ENCODE measurements at regions not wholly inside any gene's neighbourhood (a gene's known extent, or its start where the extent isn't known, plus 50 kb on each side); places are given as distances from the start of the nearest gene placed in this dataset.

DNA sequence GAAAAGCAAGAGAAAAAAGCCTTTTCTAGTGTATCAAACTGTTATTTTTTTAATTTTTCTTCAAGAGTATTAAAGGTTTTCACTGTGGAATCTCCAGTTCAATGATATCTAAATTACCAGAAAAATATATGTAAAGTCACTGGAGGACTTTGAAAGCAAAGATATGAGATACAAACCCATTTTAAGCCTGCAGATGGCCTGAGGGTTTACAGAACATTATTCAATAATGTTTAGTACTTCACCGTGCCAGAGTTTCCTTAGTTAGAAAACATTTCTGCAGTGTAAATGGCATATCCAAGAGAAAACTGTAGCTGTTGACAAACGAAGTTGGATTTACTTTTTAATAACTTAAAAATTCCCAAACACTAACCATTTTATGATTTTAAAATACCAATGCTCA lies 529.4 kb upstream of the AGTR1 start:
- TF ChIP-seq CTCF (IDR thresholded peaks at IDR 0.05; ENCODE audit: insufficient read depth, low read length): no peak
- TF ChIP-seq POLR2AphosphoS5 (IDR thresholded peaks at IDR 0.05; ENCODE audit: low read depth): no peak

All from HL-60 (cell line).